Fibroblast of lung (primary cell): ENCODE measurements at regions not wholly inside any gene's neighbourhood (a gene's known extent, or its start where the extent isn't known, plus 50 kb on each side); places are given as distances from the start of the nearest gene placed in this dataset.
A peak's percentile ranks its signal among the peaks of the same experiment; 100 is the strongest.

Experiments used
- DNase-seq, 2 donors: peaks; one replicate each; pipeline versions ENCODE4 v3.0.0 to v3.0.0-alpha.2; 2010; ENCODE audit warnings: low read depth in 2 of 2
- H2AFZ ChIP-seq: 2 replicates; pipeline ENCODE4 v1.5.1; 2012; ENCODE audit warnings: low read length, control low read depth, inconsistent platforms
- H3K27ac ChIP-seq: 2 replicates; pipeline ENCODE4 v1.5.1; 2011; ENCODE audit warnings: low read length, control low read depth; ENCODE audit not compliant: insufficient read depth
- H3K27me3 ChIP-seq: 2 replicates; pipeline ENCODE4 v1.5.1; 2011; ENCODE audit warnings: mild to moderate bottlenecking, low read length; ENCODE audit not compliant: control insufficient read depth, insufficient read depth
- H3K36me3 ChIP-seq: 2 replicates; pipeline ENCODE4 v1.5.1; 2011; ENCODE audit warnings: low read length; ENCODE audit not compliant: control insufficient read depth, insufficient read depth
- H3K4me1 ChIP-seq: 2 replicates; pipeline ENCODE4 v1.5.1; 2011; ENCODE audit warnings: low read length; ENCODE audit not compliant: control insufficient read depth, insufficient read depth; ENCODE audit errors: extremely low read depth
- H3K4me2 ChIP-seq: 2 replicates; pipeline ENCODE4 v1.5.1; 2011; ENCODE audit warnings: low read length, control low read depth; ENCODE audit not compliant: insufficient read depth; ENCODE audit errors: extremely low read depth
- H3K4me3 ChIP-seq, 4 experiments: fragments of 200-600 bp in 1 of 4; sonication (generic) in 1 of 4; replicated peaks in 1 of 4; 2 replicates each; pipeline ENCODE4 v1.5.1; 2011 to 2016; ENCODE audit warnings: low read length in 4 of 4, low read depth in 3 of 4, mild to moderate bottlenecking in 3 of 4, control low read depth in 2 of 4, inconsistent platforms in 1 of 4, mixed read lengths in 1 of 4; ENCODE audit not compliant: insufficient read depth in 1 of 4; ENCODE audit errors: control extremely low read depth in 1 of 4
- H3K79me2 ChIP-seq: 2 replicates; pipeline ENCODE4 v1.5.1; 2012; ENCODE audit warnings: mild to moderate bottlenecking, low read length, inconsistent platforms; ENCODE audit not compliant: control insufficient read depth, insufficient read depth
- H3K9ac ChIP-seq: 2 replicates; pipeline ENCODE4 v1.5.1; 2011; ENCODE audit warnings: mild to moderate bottlenecking, low read length, control low read depth; ENCODE audit not compliant: insufficient read depth
- H3K9me3 ChIP-seq: 2 replicates; pipeline ENCODE4 v1.5.1; 2012; ENCODE audit warnings: low read depth, low read length; ENCODE audit not compliant: control insufficient read depth, insufficient read depth
- H4K20me1 ChIP-seq: 2 replicates; pipeline ENCODE4 v1.5.1; 2011; ENCODE audit warnings: low read length; ENCODE audit not compliant: control insufficient read depth, insufficient read depth; ENCODE audit errors: extremely low read depth
- CTCF ChIP-seq, 2 donors: IDR thresholded peaks in 1 of 2; conservative IDR thresholded peaks in 1 of 2; 1 replicate in 1 of 2; 2 replicates in 1 of 2; pipeline ENCODE4 v1.5.1; 2011 to 2012; ENCODE audit warnings: low read length in 2 of 2, control low read depth in 1 of 2, inconsistent platforms in 1 of 2, low read depth in 1 of 2, mild to moderate bottlenecking in 1 of 2
- EZH2 ChIP-seq: IDR thresholded peaks from 2 replicates; pipeline ENCODE4 v1.5.1; 2012; ENCODE audit warnings: low read length, control low read depth, mild to moderate bottlenecking; ENCODE audit errors: missing control alignments

- Histone ChIP-seq H3K36me3 (no peaks in the 10 kb centered on the region), H3K27ac (no peak overlapping the region), H3K4me3 (no peak overlapping the region), H4K20me1 (no peaks in the 10 kb centered on the region), H3K4me1 (no peaks in the 10 kb centered on the region), H3K9ac (no peak overlapping the region), H3K9me3 (no peaks in the 10 kb centered on the region), H2AFZ (no peak overlapping the region), H3K79me2 (no peaks in the 10 kb centered on the region), H3K27me3 (no peaks in the 10 kb centered on the region), H3K4me2 (no peak overlapping the region)
- TF ChIP-seq EZH2: no peak
- TF ChIP-seq CTCF (conservative IDR thresholded peaks at IDR 0.05 in 1 of 2, IDR thresholded peaks at IDR 0.05 in 1 of 2; ENCODE audit: low read depth in 1 of 2, low read length in 2 of 2): no peak
- peak in 1 of 2 donors; percentile 11 for DNase-seq
Measured at GRCh38 chr2:66093371-66093770, 341.6 kb upstream of the MEIS1 start.

GRCh38 chr2:66084948-66085590 lies 349.9 kb upstream of the MEIS1 start:
- H3K4me3 ChIP-seq: no peak overlapping the region

GRCh38 chr2:66082581-66082980 lies 352.3 kb upstream of the MEIS1 start:
- Histone ChIP-seq H2AFZ (no peak overlapping the region), H3K79me2 (no peaks in the 10 kb centered on the region), H3K27ac (no peak overlapping the region), H4K20me1 (no peaks in the 10 kb centered on the region), H3K4me3 (no peak overlapping the region), H3K9ac (no peak overlapping the region), H3K27me3 (no peaks in the 10 kb centered on the region), H3K36me3 (no peaks in the 10 kb centered on the region), H3K4me1 (no peaks in the 10 kb centered on the region), H3K9me3 (no peaks in the 10 kb centered on the region), H3K4me2 (no peak overlapping the region)
- DNase-seq: no peak
- no peak for TF ChIP-seq CTCF (conservative IDR thresholded peaks at IDR 0.05 in 1 of 2, IDR thresholded peaks at IDR 0.05 in 1 of 2; ENCODE audit: low read depth in 1 of 2, low read length in 2 of 2)

More at GRCh38 chr2:66084948-66085590, 349.9 kb upstream of the MEIS1 start:
- no peak for DNase-seq
- H3K9ac ChIP-seq: no peak overlapping the region
- no peak overlapping the region for H3K27ac ChIP-seq
- no peaks in the 10 kb centered on the region for H4K20me1 ChIP-seq
- H2AFZ ChIP-seq: no peak overlapping the region
- no peaks in the 10 kb centered on the region for H3K27me3 ChIP-seq
- no peak overlapping the region for H3K4me2 ChIP-seq
- no peaks in the 10 kb centered on the region for H3K4me1 ChIP-seq
- no peaks in the 10 kb centered on the region for H3K79me2 ChIP-seq
- no peak for TF ChIP-seq CTCF (conservative IDR thresholded peaks at IDR 0.05 in 1 of 2, IDR thresholded peaks at IDR 0.05 in 1 of 2; ENCODE audit: low read depth in 1 of 2, low read length in 2 of 2)
- no peak for TF ChIP-seq EZH2
- no peaks in the 10 kb centered on the region for H3K36me3 ChIP-seq
- no peaks in the 10 kb centered on the region for H3K9me3 ChIP-seq
